ENCODE measurements at regions not wholly inside any gene's neighbourhood (a gene's known extent, or its start where the extent isn't known, plus 50 kb on each side); places are given as distances from the start of the nearest gene placed in this dataset.

DNA sequence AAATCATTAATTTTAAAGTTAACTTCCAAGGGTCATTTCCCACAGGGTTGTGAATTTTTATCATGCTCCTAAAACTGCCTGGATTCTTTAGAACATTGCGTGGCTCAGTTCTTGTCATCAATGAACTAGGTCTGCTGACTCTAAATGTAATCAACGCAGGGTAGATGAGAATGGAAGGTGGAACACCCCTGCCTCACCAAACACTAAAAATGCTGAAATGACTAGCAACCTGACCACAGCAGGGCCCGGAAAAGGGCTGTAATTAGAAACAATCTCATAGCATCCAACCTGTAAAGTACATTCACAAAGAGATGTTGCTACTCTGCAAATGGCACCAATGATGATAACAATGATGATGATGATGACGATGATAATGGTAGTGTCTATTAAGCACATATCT is 356.9 kb downstream of the DEPDC1B start:
- TF ChIP-seq POLR2A (IDR thresholded peaks at IDR 0.05): no peak
- TF ChIP-seq, protein P1, sequence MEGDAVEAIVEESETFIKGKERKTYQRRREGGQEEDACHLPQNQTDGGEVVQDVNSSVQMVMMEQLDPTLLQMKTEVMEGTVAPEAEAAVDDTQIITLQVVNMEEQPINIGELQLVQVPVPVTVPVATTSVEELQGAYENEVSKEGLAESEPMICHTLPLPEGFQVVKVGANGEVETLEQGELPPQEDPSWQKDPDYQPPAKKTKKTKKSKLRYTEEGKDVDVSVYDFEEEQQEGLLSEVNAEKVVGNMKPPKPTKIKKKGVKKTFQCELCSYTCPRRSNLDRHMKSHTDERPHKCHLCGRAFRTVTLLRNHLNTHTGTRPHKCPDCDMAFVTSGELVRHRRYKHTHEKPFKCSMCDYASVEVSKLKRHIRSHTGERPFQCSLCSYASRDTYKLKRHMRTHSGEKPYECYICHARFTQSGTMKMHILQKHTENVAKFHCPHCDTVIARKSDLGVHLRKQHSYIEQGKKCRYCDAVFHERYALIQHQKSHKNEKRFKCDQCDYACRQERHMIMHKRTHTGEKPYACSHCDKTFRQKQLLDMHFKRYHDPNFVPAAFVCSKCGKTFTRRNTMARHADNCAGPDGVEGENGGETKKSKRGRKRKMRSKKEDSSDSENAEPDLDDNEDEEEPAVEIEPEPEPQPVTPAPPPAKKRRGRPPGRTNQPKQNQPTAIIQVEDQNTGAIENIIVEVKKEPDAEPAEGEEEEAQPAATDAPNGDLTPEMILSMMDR (IDR thresholded peaks at IDR 0.05): no peak
